ENCODE measurements at regions not wholly inside any gene's neighbourhood (a gene's known extent, or its start where the extent isn't known, plus 50 kb on each side); places are given as distances from the start of the nearest gene placed in this dataset.
"Not testable (repeated sequence)": the region's sequence is repeated elsewhere in the genome, so short reads cannot be mapped to it uniquely, and the experiment has no call there.

DNA sequence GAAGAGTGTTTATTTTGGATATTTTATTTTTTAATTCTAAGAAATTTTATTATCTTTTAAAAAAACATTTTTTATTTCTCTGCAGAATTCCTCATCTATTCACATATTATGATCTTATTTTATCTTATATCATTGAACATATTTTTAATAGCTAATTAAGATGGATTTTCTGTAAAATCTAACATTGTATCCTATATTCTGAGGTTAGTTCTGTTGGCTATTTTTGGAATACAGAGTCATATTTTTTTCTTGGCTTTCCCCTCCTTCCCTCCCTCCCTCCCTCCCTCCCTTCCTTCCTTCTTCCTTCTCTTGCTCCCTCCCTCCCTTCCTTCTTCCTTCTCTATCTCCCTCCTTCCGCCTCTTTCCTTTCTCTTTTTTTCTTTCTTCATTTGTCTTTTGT is 2326.6 kb upstream of the RAG2 start:
- Histone ChIP-seq H3K4me3 (ENCODE audit: extremely low read depth, insufficient read depth, low read length, poor library complexity, severe bottlenecking) (no peak overlapping the region), H3K27ac (ENCODE audit: low read depth, low read length, severe bottlenecking) (no peak overlapping the region), H3K36me3 (ENCODE audit: control insufficient read depth, insufficient read depth, low read length) (no peaks in the 10 kb centered on the region), H3K4me1 (ENCODE audit: control insufficient read depth, insufficient read depth, low read length, poor library complexity, severe bottlenecking) (no peaks in the 10 kb centered on the region), H3K9me3 (ENCODE audit: control insufficient read depth, low read length) (no peaks in the 10 kb centered on the region)
- WGBS, 2 experiments (ENCODE audit: insufficient coverage in 2 of 2) = no CpG with 5 or more reads among the region's 1 CpG

DNA sequence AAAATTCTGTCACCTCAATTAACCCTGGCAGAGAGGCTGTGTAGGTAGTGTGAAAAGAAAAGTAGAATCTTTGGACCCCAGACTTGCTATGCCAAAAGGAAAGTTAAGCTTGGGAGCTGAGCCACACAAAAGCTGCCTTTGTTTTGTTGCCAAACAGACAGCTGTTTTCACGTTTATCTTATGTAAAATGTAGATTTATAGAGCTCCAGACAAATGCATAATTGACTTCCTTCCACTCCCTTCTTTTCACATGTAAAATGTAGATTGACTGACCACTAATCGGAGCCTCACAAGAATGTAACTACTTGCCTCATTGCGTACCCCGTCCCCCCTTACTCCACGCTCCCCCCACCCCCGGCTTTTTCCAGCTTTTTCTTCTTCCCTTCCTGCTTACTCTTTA is 2302.2 kb upstream of the RAG2 start:
- Histone ChIP-seq H3K9me3 (ENCODE audit: control insufficient read depth, low read length) (no peaks in the 10 kb centered on the region), H3K4me1 (ENCODE audit: control insufficient read depth, insufficient read depth, low read length, poor library complexity, severe bottlenecking) (no peaks in the 10 kb centered on the region), H3K27ac (ENCODE audit: low read depth, low read length, severe bottlenecking) (no peak overlapping the region), H3K36me3 (ENCODE audit: control insufficient read depth, insufficient read depth, low read length) (no peaks in the 10 kb centered on the region), H3K4me3 (ENCODE audit: extremely low read depth, insufficient read depth, low read length, poor library complexity, severe bottlenecking) (no peak overlapping the region)
- 60% methylated on average over 1 of the region's 6 CpGs; no CpG with 5 or more reads in 1 of the 2 experiments for WGBS, 2 experiments (ENCODE audit: insufficient coverage in 2 of 2)

DNA sequence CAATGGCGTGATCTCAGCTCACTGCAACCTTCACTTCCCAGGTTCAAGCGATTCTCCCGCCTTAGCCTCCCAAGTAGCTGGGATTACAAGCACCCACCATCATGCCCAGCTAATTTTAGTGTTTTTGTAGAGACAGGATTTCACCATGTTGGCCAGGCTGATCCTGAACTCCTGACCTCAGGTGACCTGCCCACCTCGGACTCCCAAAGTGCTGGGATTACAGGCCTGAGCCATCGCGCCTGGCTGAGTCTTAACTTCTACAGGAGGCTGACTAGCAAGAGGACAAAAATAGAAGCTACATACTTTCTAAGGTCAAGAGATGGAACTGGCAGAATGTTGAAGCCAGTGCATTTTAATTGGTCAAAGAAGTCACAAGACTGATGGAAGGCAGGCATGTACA is 2296.2 kb upstream of the RAG2 start:
- H3K36me3 ChIP-seq (ENCODE audit: control insufficient read depth, insufficient read depth, low read length); H3K9me3 ChIP-seq (ENCODE audit: control insufficient read depth, low read length); H3K4me3 ChIP-seq (ENCODE audit: extremely low read depth, insufficient read depth, low read length, poor library complexity, severe bottlenecking); H3K4me1 ChIP-seq (ENCODE audit: control insufficient read depth, insufficient read depth, low read length, poor library complexity, severe bottlenecking); H3K27ac ChIP-seq (ENCODE audit: low read depth, low read length, severe bottlenecking): not testable (repeated sequence)
- 75 to 81% methylated on average over 3 to 4 of the region's 6 CpGs for WGBS, 2 experiments (ENCODE audit: insufficient coverage in 2 of 2)

DNA sequence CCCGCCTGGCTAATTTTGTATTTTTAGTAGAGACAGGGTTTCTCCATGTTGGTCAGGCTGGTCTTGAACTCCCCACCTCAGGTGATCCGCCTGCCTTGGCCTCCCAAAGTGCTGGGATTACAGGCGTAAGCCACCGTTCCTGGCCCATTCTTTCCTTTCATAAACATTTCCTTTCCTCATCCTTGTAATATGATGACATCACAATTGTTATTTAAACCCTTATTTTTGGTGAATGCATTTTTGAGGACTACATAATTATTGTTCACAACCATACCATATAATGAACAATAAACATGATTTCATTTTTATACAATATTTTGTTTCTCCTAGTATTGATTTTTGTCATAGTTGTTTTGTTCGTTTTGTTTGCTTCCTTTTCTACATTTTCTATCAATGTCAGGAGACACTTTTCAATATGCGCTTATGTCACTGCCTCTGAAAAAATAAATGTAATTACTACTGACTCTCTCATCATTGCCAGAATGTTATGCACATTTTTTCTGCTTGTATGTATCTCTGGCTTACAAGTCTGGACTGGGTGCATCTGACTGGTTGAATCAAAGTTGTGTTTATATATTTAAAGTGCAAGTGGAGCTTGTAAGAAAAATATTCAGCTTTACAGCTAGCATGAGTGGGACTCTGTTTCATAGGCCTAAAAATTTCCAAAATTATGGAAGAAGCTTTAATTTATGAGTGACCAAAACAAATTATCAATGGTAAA is 2286.3 kb upstream of the RAG2 start:
- no peak overlapping the region for H3K4me3 ChIP-seq (ENCODE audit: extremely low read depth, insufficient read depth, low read length, poor library complexity, severe bottlenecking)
- H3K9me3 ChIP-seq (ENCODE audit: control insufficient read depth, low read length) = no peaks in the 10 kb centered on the region
- H3K27ac ChIP-seq (ENCODE audit: low read depth, low read length, severe bottlenecking) = no peak overlapping the region
- H3K36me3 ChIP-seq (ENCODE audit: control insufficient read depth, insufficient read depth, low read length) = no peaks in the 10 kb centered on the region
- H3K4me1 ChIP-seq (ENCODE audit: control insufficient read depth, insufficient read depth, low read length, poor library complexity, severe bottlenecking) = no peaks in the 10 kb centered on the region
- 83 to 100% methylated on average over 2 to 4 of the region's 6 CpGs for WGBS, 2 experiments (ENCODE audit: insufficient coverage in 2 of 2)

- Histone ChIP-seq H3K4me3 (ENCODE audit: extremely low read depth, insufficient read depth, low read length, poor library complexity, severe bottlenecking) (no peak overlapping the region), H3K27ac (ENCODE audit: low read depth, low read length, severe bottlenecking) (no peak overlapping the region)
- 78 to 96% methylated on average over 3 of the region's 3 CpGs for WGBS, 2 experiments (ENCODE audit: insufficient coverage in 2 of 2)
Observed at GRCh38 chr11:38867338-38867737, 2269.3 kb upstream of the RAG2 start.

DNA sequence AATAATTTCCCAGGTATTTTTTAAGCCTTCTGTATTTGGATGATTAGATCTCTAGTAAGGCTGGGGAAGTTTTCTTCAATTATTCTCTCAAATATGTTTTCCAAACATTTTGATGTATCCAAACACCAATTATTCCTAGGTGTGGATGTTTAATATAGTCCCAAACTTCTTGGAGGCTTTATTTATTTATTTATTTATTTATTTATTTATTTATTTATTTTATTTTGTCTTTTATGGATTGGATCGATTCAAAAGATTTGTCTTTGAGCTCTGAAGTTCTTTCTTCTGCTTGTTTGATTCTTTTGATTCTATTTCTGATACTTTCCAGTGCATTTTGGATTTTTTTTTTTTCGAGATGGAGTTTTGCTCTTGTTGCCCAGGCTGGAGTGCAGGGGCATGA is 2267.9 kb upstream of the RAG2 start:
- Histone ChIP-seq H3K4me3 (ENCODE audit: extremely low read depth, insufficient read depth, low read length, poor library complexity, severe bottlenecking) (no peak overlapping the region), H3K9me3 (ENCODE audit: control insufficient read depth, low read length) (no peaks in the 10 kb centered on the region), H3K27ac (ENCODE audit: low read depth, low read length, severe bottlenecking) (no peak overlapping the region), H3K36me3 (ENCODE audit: control insufficient read depth, insufficient read depth, low read length) (no peaks in the 10 kb centered on the region), H3K4me1 (ENCODE audit: control insufficient read depth, insufficient read depth, low read length, poor library complexity, severe bottlenecking) (no peaks in the 10 kb centered on the region)
- WGBS, 2 experiments (ENCODE audit: insufficient coverage in 2 of 2) = no CpG with 5 or more reads among the region's 2 CpGs

More at GRCh38 chr11:38867338-38867737, 2269.3 kb upstream of the RAG2 start:
- Histone ChIP-seq H3K9me3 (ENCODE audit: control insufficient read depth, low read length) (no peaks in the 10 kb centered on the region), H3K36me3 (ENCODE audit: control insufficient read depth, insufficient read depth, low read length) (no peaks in the 10 kb centered on the region), H3K4me1 (ENCODE audit: control insufficient read depth, insufficient read depth, low read length, poor library complexity, severe bottlenecking) (no peaks in the 10 kb centered on the region)

- no peak overlapping the region for H3K27ac ChIP-seq (ENCODE audit: low read depth, low read length, severe bottlenecking)
- H3K9me3 ChIP-seq (ENCODE audit: control insufficient read depth, low read length) = no peaks in the 10 kb centered on the region
- no peaks in the 10 kb centered on the region for H3K36me3 ChIP-seq (ENCODE audit: control insufficient read depth, insufficient read depth, low read length)
- no peaks in the 10 kb centered on the region for H3K4me1 ChIP-seq (ENCODE audit: control insufficient read depth, insufficient read depth, low read length, poor library complexity, severe bottlenecking)
- no peak overlapping the region for H3K4me3 ChIP-seq (ENCODE audit: extremely low read depth, insufficient read depth, low read length, poor library complexity, severe bottlenecking)
- WGBS, 2 experiments (ENCODE audit: insufficient coverage in 2 of 2) = no CpG with 5 or more reads among the region's 2 CpGs
Observed at GRCh38 chr11:38842991-38843390, 2245.0 kb upstream of the RAG2 start.

- H3K4me1 ChIP-seq (ENCODE audit: control insufficient read depth, insufficient read depth, low read length, poor library complexity, severe bottlenecking) = no peaks in the 10 kb centered on the region
- H3K27ac ChIP-seq (ENCODE audit: low read depth, low read length, severe bottlenecking) = no peak overlapping the region
- H3K36me3 ChIP-seq (ENCODE audit: control insufficient read depth, insufficient read depth, low read length) = no peaks in the 10 kb centered on the region
- 67 to 100% methylated on average over 1 of the region's 3 CpGs for WGBS, 2 experiments (ENCODE audit: insufficient coverage in 2 of 2)
- H3K9me3 ChIP-seq (ENCODE audit: control insufficient read depth, low read length) = no peaks in the 10 kb centered on the region
- H3K4me3 ChIP-seq (ENCODE audit: extremely low read depth, insufficient read depth, low read length, poor library complexity, severe bottlenecking) = no peak overlapping the region
Observed at GRCh38 chr11:38839071-38839470, 2241.0 kb upstream of the RAG2 start.

- Histone ChIP-seq H3K9me3 (ENCODE audit: control insufficient read depth, low read length) (no peaks in the 10 kb centered on the region), H3K27ac (ENCODE audit: low read depth, low read length, severe bottlenecking) (no peak overlapping the region), H3K4me3 (ENCODE audit: extremely low read depth, insufficient read depth, low read length, poor library complexity, severe bottlenecking) (no peak overlapping the region), H3K4me1 (ENCODE audit: control insufficient read depth, insufficient read depth, low read length, poor library complexity, severe bottlenecking) (no peaks in the 10 kb centered on the region), H3K36me3 (ENCODE audit: control insufficient read depth, insufficient read depth, low read length) (no peaks in the 10 kb centered on the region)
- WGBS, 2 experiments (ENCODE audit: insufficient coverage in 2 of 2) = 86% methylated on average over 1 of the region's 4 CpGs; no CpG with 5 or more reads in 1 of the 2 experiments
Observed at GRCh38 chr11:38835966-38836365, 2237.9 kb upstream of the RAG2 start.

DNA sequence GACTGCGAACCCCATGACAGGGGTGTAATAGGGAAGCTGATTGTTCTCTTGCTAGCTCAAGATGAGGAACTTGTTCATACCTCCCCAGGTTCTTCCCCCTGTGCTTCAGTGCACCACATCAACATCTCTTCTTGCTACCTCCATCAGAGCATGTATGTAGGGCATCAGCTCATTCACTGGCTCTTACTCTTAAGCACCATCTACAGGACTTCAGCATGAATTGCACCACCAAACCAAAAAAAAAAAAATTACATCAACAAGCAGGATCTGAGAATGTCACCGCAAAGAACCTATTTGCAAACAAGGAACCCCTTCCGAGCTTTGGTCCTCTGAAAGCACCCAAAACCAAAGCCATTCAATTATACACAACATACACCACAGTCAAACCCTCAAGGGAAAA is 2226.5 kb upstream of the RAG2 start:
- H3K4me3 ChIP-seq (ENCODE audit: extremely low read depth, insufficient read depth, low read length, poor library complexity, severe bottlenecking) = no peak overlapping the region
- WGBS, 2 experiments (ENCODE audit: insufficient coverage in 2 of 2) = 62% methylated on average over 2 of the region's 3 CpGs; no CpG with 5 or more reads in 1 of the 2 experiments
- H3K9me3 ChIP-seq (ENCODE audit: control insufficient read depth, low read length) = peaks cover 8% of the 10 kb centered on the region
- H3K36me3 ChIP-seq (ENCODE audit: control insufficient read depth, insufficient read depth, low read length) = no peaks in the 10 kb centered on the region
- no peak overlapping the region for H3K27ac ChIP-seq (ENCODE audit: low read depth, low read length, severe bottlenecking)
- H3K4me1 ChIP-seq (ENCODE audit: control insufficient read depth, insufficient read depth, low read length, poor library complexity, severe bottlenecking) = no peaks in the 10 kb centered on the region

DNA sequence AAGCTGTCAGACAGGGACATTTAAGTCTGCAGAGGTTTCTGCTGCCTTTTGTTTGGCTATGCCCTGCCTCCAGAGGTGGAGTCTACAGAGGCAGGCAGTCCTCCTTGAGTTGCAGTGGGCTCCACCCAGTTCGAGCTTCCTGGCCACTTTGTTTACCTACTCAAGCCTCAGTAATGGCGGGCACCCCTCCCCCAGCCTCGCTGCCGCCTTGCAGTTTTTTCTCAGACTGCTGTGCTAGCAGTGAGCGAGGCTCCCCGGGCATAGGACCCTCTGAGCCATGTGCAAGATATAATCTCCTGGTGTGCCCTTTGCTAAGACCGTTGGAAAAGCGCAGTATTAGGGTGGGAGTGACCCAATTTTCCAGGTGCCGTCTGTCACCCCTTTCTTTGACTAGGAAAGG is 2223.8 kb upstream of the RAG2 start:
- not testable (repeated sequence) for H3K4me3 ChIP-seq (ENCODE audit: extremely low read depth, insufficient read depth, low read length, poor library complexity, severe bottlenecking); H3K9me3 ChIP-seq (ENCODE audit: control insufficient read depth, low read length); H3K36me3 ChIP-seq (ENCODE audit: control insufficient read depth, insufficient read depth, low read length); H3K27ac ChIP-seq (ENCODE audit: low read depth, low read length, severe bottlenecking); H3K4me1 ChIP-seq (ENCODE audit: control insufficient read depth, insufficient read depth, low read length, poor library complexity, severe bottlenecking)
- 78 to 91% methylated on average over 1 to 9 of the region's 9 CpGs for WGBS, 2 experiments (ENCODE audit: insufficient coverage in 2 of 2)
